CD4-positive, alpha-beta T cell (primary cell): ENCODE measurements at regions not wholly inside any gene's neighbourhood (a gene's known extent, or its start where the extent isn't known, plus 50 kb on each side); places are given as distances from the start of the nearest gene placed in this dataset.

Experiments
- ATAC-seq: fragments of 200-7000 bp; cut with Tn5 transposase; one replicate; pipeline ENCODE4 v1.10.0; 2022; ENCODE audit warnings: mild to moderate bottlenecking; ENCODE audit not compliant: poor library complexity
- CTCF ChIA-PET: fragments of 350-600 bp; sonication (Branson Sonifier 250); formaldehyde crosslinking; loops from one replicate; lab custom pipeline; 2021; ENCODE audit warnings: antibody characterized with exemption, inconsistent platforms; lab: Charles Lee
- POLR2A ChIA-PET: fragments of 350-600 bp; sonication (Branson Sonifier 250); formaldehyde crosslinking; loops from one replicate; lab custom pipeline; 2021; ENCODE audit warnings: antibody characterized with exemption, inconsistent platforms; lab: Charles Lee
- DNase-seq, 14 experiments: peaks; one replicate each; pipeline ENCODE4 v3.0.0-alpha.2; 2013 to 2020; ENCODE audit warnings: mixed read lengths in 2 of 14
- H3K27ac ChIP-seq, 2 donors: one replicate each; pipeline versions ENCODE4 v1.5.1 to v1.7.0; 2013; ENCODE audit warnings: low read length in 2 of 2, low read depth in 1 of 2, mild to moderate bottlenecking in 1 of 2
- H3K27me3 ChIP-seq, 2 experiments: 1 replicate in 1 of 2; 2 replicates in 1 of 2; pipeline versions ENCODE4 v1.6.1 to v1.7.0; 2013; ENCODE audit warnings: low read length in 2 of 2, control low read depth in 1 of 2, mild to moderate bottlenecking in 1 of 2, moderate library complexity in 1 of 2; ENCODE audit not compliant: insufficient read depth in 2 of 2, control insufficient read depth in 1 of 2
- H3K36me3 ChIP-seq: one replicate; pipeline ENCODE4 v1.6.1; 2013; ENCODE audit warnings: low read length, control low read depth; ENCODE audit not compliant: insufficient read depth
- H3K4me1 ChIP-seq: one replicate; pipeline ENCODE4 v1.6.1; 2013; ENCODE audit warnings: low read length, control low read depth; ENCODE audit not compliant: insufficient read depth
- H3K4me3 ChIP-seq: one replicate; pipeline ENCODE4 v1.5.1; 2013; ENCODE audit warnings: mild to moderate bottlenecking, low read length, moderate library complexity
- H3K9me3 ChIP-seq, 2 experiments: 1 replicate in 1 of 2; 2 replicates in 1 of 2; pipeline versions ENCODE4 v1.6.1 to v1.7.0; 2013; ENCODE audit warnings: low read length in 2 of 2, mild to moderate bottlenecking in 2 of 2, control low read depth in 1 of 2, moderate library complexity in 1 of 2; ENCODE audit not compliant: control insufficient read depth in 1 of 2, insufficient read depth in 1 of 2
- H3K27ac Mint-ChIP-seq: one replicate; pipeline ENCODE4 v1.8.0; 2020; ENCODE audit warnings: mixed read lengths
- H3K27me3 Mint-ChIP-seq: one replicate; pipeline ENCODE4 v1.8.0; 2021; ENCODE audit warnings: mixed read lengths
- H3K36me3 Mint-ChIP-seq: one replicate; pipeline ENCODE4 v1.8.0; 2021; ENCODE audit warnings: low read depth, mixed read lengths
- H3K4me1 Mint-ChIP-seq: one replicate; pipeline ENCODE4 v1.8.0; 2021; ENCODE audit warnings: low read depth, mixed read lengths
- H3K4me3 Mint-ChIP-seq: one replicate; pipeline ENCODE4 v1.8.0; 2020; ENCODE audit warnings: mild to moderate bottlenecking, mixed read lengths
- H3K9me3 Mint-ChIP-seq: one replicate; pipeline ENCODE4 v1.8.0; 2020; ENCODE audit warnings: mixed read lengths
- CTCF ChIP-seq: fragments of 200-600 bp; IDR thresholded peaks from one replicate; pipeline ENCODE4 v1.8.0; 2022; ENCODE audit warnings: antibody characterized with exemption, mild to moderate bottlenecking
- intact Hi-C, 2 experiments: fragments of 100-400 bp; cut with DNase I in 1 of 2; cut with micrococcal nuclease in 1 of 2; formaldehyde crosslinking; loops; one replicate each; pipeline versions ENCODE4 v1.15.1 to v1.9.0; 2023 to 2025; cut with DNase I, micrococcal nuclease

- H3K36me3 Mint-ChIP-seq: no peaks in the 10 kb centered on the region
- no peak for TF ChIP-seq CTCF
- ChIA-PET CTCF (no interaction called here), POLR2A (no interaction called here)
- no peak overlapping the region for H3K27ac ChIP-seq
- no peaks in the 10 kb centered on the region for H3K27me3 ChIP-seq
- intact Hi-C loops: no loop called here
- H3K4me1 Mint-ChIP-seq: no peaks in the 10 kb centered on the region
- H3K9me3 ChIP-seq: peaks cover 0 to 4% of the 10 kb centered on the region in 2 experiments
- no peaks in the 10 kb centered on the region for H3K36me3 ChIP-seq
- no peak overlapping the region for H3K27ac Mint-ChIP-seq
- no peaks in the 10 kb centered on the region for H3K4me1 ChIP-seq
- H3K4me3 Mint-ChIP-seq: no peak overlapping the region
- H3K9me3 Mint-ChIP-seq: peaks cover 3% of the 10 kb centered on the region
- DNase-seq (no peak), ATAC-seq (no peak)
- no peaks in the 10 kb centered on the region for H3K27me3 Mint-ChIP-seq
- no peak overlapping the region for H3K4me3 ChIP-seq
Measured at GRCh38 chr7:50954245-50954644, 171.5 kb upstream of the GRB10 start.

- Mint-ChIP-seq H3K9me3 (peaks cover 3% of the 10 kb centered on the region), H3K4me1 (no peaks in the 10 kb centered on the region), H3K36me3 (no peaks in the 10 kb centered on the region), H3K4me3 (no peak overlapping the region), H3K27me3 (no peaks in the 10 kb centered on the region), H3K27ac (no peak overlapping the region)
- Histone ChIP-seq H3K36me3 (no peaks in the 10 kb centered on the region), H3K27me3 (no peaks in the 10 kb centered on the region), H3K4me3 (no peak overlapping the region), H3K4me1 (no peaks in the 10 kb centered on the region), H3K9me3 (peaks cover 0 to 4% of the 10 kb centered on the region in 2 experiments), H3K27ac (no peak overlapping the region)
- CTCF ChIA-PET: no interaction called here
- intact Hi-C loops: no loop called here
- ATAC-seq (no peak), DNase-seq (no peak)
- TF ChIP-seq CTCF: no peak
- POLR2A ChIA-PET: no interaction called here
Measured at GRCh38 chr7:50953820-50954219, 171.1 kb upstream of the GRB10 start.

- no peaks in the 10 kb centered on the region for H3K27me3 ChIP-seq
- no peak for ATAC-seq
Measured at GRCh38 chr7:50953303-50953702, 170.6 kb upstream of the GRB10 start.

More at GRCh38 chr7:50953303-50953702, 170.6 kb upstream of the GRB10 start:
- TF ChIP-seq CTCF: no peak
- no peaks in the 10 kb centered on the region for H3K36me3 ChIP-seq
- no peaks in the 10 kb centered on the region for H3K4me1 ChIP-seq
- ChIA-PET POLR2A (no interaction called here), CTCF (no interaction called here)
- H3K27ac ChIP-seq: no peak overlapping the region
- peaks cover 0 to 4% of the 10 kb centered on the region in 2 experiments for H3K9me3 ChIP-seq
- H3K4me3 ChIP-seq: no peak overlapping the region
- H3K27ac Mint-ChIP-seq: no peak overlapping the region
- peaks cover 2% of the 10 kb centered on the region for H3K27me3 Mint-ChIP-seq
- H3K9me3 Mint-ChIP-seq: peaks cover 4% of the 10 kb centered on the region
- H3K4me1 Mint-ChIP-seq: no peaks in the 10 kb centered on the region
- H3K4me3 Mint-ChIP-seq: no peak overlapping the region
- no peaks in the 10 kb centered on the region for H3K36me3 Mint-ChIP-seq
- intact Hi-C loops: no loop called here
- no peak for DNase-seq
